Neural cell (in vitro differentiated cells): ENCODE measurements at regions not wholly inside any gene's neighbourhood (a gene's known extent, or its start where the extent isn't known, plus 50 kb on each side); places are given as distances from the start of the nearest gene placed in this dataset.

Experiments used
- H2AFZ ChIP-seq: fragments of 200-600, 300-800 bp; sonication (generic), shearing (Covaris generic); 2 replicates; pipeline ENCODE4 v1.6.0; 2014; ENCODE audit warnings: low read depth, mild to moderate bottlenecking, antibody characterized with exemption, low read length, moderate library complexity
- H3F3A ChIP-seq: fragments of 200-600 bp; shearing (Covaris generic); 2 replicates; pipeline ENCODE4 v1.6.1; 2016; ENCODE audit warnings: mild to moderate bottlenecking, moderate library complexity, mixed read lengths, antibody characterized with exemption, low read length; ENCODE audit not compliant: insufficient read depth, poor library complexity, severe bottlenecking
- H3K27ac ChIP-seq: fragments of 200-600, 300-800 bp; sonication (generic), shearing (Covaris generic); 2 replicates; pipeline ENCODE4 v1.5.1; 2014; ENCODE audit warnings: mild to moderate bottlenecking, low read length, moderate library complexity
- H3K27me3 ChIP-seq: fragments of 300-800, 200-600 bp; sonication (generic), shearing (Covaris generic); 2 replicates; pipeline ENCODE4 v1.6.0; 2014; ENCODE audit warnings: mild to moderate bottlenecking, low read depth, low read length, moderate library complexity; ENCODE audit not compliant: insufficient read depth
- H3K36me3 ChIP-seq: fragments of 300-800, 200-600 bp; sonication (generic), shearing (Covaris generic); 2 replicates; pipeline ENCODE4 v1.5.1; 2014; ENCODE audit warnings: mild to moderate bottlenecking, antibody characterized with exemption, low read length, moderate library complexity; ENCODE audit not compliant: insufficient read depth
- H3K4me2 ChIP-seq: fragments of 300-800, 200-600 bp; sonication (generic), shearing (Covaris generic); 2 replicates; pipeline ENCODE4 v1.6.0; 2014; ENCODE audit warnings: mild to moderate bottlenecking, low read length
- H3K4me3 ChIP-seq: fragments of 300-800, 200-600 bp; sonication (generic), shearing (Covaris generic); 2 replicates; pipeline ENCODE4 v1.5.1; 2014; ENCODE audit warnings: mild to moderate bottlenecking, low read length, moderate library complexity
- H3K79me2 ChIP-seq: fragments of 200-600 bp; shearing (Covaris generic); replicated peaks from 2 replicates; pipeline ENCODE4 v1.6.0; 2014; ENCODE audit warnings: mild to moderate bottlenecking, low read length, moderate library complexity; ENCODE audit not compliant: insufficient read depth
- H3K9ac ChIP-seq: fragments of 300-800, 200-600 bp; sonication (generic), shearing (Covaris generic); 2 replicates; pipeline ENCODE4 v1.6.1; 2016; ENCODE audit warnings: mild to moderate bottlenecking, low read length, mixed read lengths
- H3K9me2 ChIP-seq: fragments of 200-600 bp; shearing (Covaris generic); 2 replicates; pipeline ENCODE4 v1.6.1; 2016; ENCODE audit warnings: mild to moderate bottlenecking, low read length, mixed read lengths; ENCODE audit not compliant: insufficient read depth
- H3K9me3 ChIP-seq: fragments of 200-600, 300-800 bp; sonication (generic), shearing (Covaris generic); 2 replicates; pipeline ENCODE4 v1.6.1; 2016; ENCODE audit warnings: mild to moderate bottlenecking, mixed run types, low read length, moderate library complexity, mixed read lengths
- H4K20me1 ChIP-seq: fragments of 200-600 bp; shearing (Covaris generic); 2 replicates; pipeline ENCODE4 v1.6.1; 2016; ENCODE audit warnings: mild to moderate bottlenecking, mixed run types; ENCODE audit not compliant: insufficient read depth
- EP300 ChIP-seq: fragments of 450-650 bp; conservative IDR thresholded peaks from 2 replicates; pipeline ENCODE4 v1.6.1; 2014; ENCODE audit warnings: antibody characterized with exemption, mild to moderate bottlenecking, moderate library complexity; ENCODE audit not compliant: poor library complexity, severe bottlenecking
- EZH2 ChIP-seq: fragments of 200-600, 300-800 bp; shearing (Covaris generic), sonication (generic); IDR thresholded peaks from 2 replicates; pipeline ENCODE4 v1.6.1; 2014; ENCODE audit warnings: antibody characterized with exemption, low read length, borderline replicate concordance, mild to moderate bottlenecking; ENCODE audit not compliant: insufficient read depth, poor library complexity, severe bottlenecking
- MXI1 ChIP-seq: fragments of 450-650 bp; conservative IDR thresholded peaks from 2 replicates; pipeline ENCODE4 v1.6.1; 2014; ENCODE audit warnings: antibody characterized with exemption, mild to moderate bottlenecking; ENCODE audit not compliant: poor library complexity, severe bottlenecking
- POLR2AphosphoS5 ChIP-seq: IDR thresholded peaks from 2 replicates; pipeline ENCODE4 v1.6.1; 2012
- RAD21 ChIP-seq: fragments of 450-650 bp; conservative IDR thresholded peaks from 2 replicates; pipeline ENCODE4 v1.6.1; 2014; ENCODE audit warnings: antibody characterized with exemption, mild to moderate bottlenecking, moderate library complexity
- SMC3 ChIP-seq: fragments of 450-650 bp; conservative IDR thresholded peaks from 2 replicates; pipeline ENCODE4 v1.6.1; 2014; ENCODE audit warnings: antibody characterized with exemption, mild to moderate bottlenecking, moderate library complexity; ENCODE audit not compliant: poor library complexity
- TAF1 ChIP-seq: IDR thresholded peaks from 2 replicates; pipeline ENCODE4 v1.6.1; 2012; ENCODE audit warnings: low read depth
- TF ChIP-seq, protein P1 (sequence below): IDR thresholded peaks from 2 replicates; pipeline ENCODE4 v1.6.1; 2012; ENCODE audit warnings: borderline replicate concordance
- TF ChIP-seq, protein P2 (sequence below): fragments of 450-650 bp; IDR thresholded peaks from 2 replicates; pipeline ENCODE4 v1.5.1; 2014; ENCODE audit warnings: antibody characterized with exemption, mild to moderate bottlenecking, moderate library complexity; ENCODE audit not compliant: poor library complexity, severe bottlenecking

DNA sequence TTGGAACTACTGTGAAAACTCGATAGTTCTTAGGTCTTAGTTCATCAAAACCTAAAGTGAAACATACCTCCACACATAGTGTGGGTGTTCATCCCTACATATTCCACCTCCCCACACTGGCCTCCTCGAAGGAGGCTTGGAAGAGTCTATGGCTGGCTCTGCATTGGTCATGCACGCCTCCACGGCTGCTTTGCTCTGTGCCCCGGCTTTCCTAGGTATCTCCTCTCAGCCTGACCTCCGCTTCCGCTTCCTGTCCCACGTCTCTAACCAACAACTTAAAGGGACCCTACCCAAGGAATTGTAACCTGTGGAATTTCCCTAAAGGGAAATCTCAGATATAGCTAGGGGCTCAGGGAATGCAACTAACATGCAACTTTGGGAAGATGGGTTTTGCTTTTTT, 79.7 kb upstream of the MBNL2 start:
- Histone ChIP-seq H3K9me3 (no peaks in the 10 kb centered on the region), H3K27ac (no peak overlapping the region), H3K27me3 (no peaks in the 10 kb centered on the region), H3F3A (no peaks in the 10 kb centered on the region), H3K9me2 (no peaks in the 10 kb centered on the region), H3K4me3 (no peak overlapping the region), H3K4me2 (no peak overlapping the region), H4K20me1 (no peaks in the 10 kb centered on the region), H3K79me2 (no peaks in the 10 kb centered on the region), H2AFZ (no peak overlapping the region), H3K9ac (no peak overlapping the region), H3K36me3 (no peaks in the 10 kb centered on the region)
- TF ChIP-seq RAD21 (no peak), POLR2AphosphoS5 (no peak), MXI1 (no peak), EP300 (no peak), TAF1 (no peak), SMC3 (no peak), EZH2 (no peak)
- TF ChIP-seq, protein P1, sequence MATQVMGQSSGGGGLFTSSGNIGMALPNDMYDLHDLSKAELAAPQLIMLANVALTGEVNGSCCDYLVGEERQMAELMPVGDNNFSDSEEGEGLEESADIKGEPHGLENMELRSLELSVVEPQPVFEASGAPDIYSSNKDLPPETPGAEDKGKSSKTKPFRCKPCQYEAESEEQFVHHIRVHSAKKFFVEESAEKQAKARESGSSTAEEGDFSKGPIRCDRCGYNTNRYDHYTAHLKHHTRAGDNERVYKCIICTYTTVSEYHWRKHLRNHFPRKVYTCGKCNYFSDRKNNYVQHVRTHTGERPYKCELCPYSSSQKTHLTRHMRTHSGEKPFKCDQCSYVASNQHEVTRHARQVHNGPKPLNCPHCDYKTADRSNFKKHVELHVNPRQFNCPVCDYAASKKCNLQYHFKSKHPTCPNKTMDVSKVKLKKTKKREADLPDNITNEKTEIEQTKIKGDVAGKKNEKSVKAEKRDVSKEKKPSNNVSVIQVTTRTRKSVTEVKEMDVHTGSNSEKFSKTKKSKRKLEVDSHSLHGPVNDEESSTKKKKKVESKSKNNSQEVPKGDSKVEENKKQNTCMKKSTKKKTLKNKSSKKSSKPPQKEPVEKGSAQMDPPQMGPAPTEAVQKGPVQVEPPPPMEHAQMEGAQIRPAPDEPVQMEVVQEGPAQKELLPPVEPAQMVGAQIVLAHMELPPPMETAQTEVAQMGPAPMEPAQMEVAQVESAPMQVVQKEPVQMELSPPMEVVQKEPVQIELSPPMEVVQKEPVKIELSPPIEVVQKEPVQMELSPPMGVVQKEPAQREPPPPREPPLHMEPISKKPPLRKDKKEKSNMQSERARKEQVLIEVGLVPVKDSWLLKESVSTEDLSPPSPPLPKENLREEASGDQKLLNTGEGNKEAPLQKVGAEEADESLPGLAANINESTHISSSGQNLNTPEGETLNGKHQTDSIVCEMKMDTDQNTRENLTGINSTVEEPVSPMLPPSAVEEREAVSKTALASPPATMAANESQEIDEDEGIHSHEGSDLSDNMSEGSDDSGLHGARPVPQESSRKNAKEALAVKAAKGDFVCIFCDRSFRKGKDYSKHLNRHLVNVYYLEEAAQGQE: no peak
- TF ChIP-seq, protein P2, sequence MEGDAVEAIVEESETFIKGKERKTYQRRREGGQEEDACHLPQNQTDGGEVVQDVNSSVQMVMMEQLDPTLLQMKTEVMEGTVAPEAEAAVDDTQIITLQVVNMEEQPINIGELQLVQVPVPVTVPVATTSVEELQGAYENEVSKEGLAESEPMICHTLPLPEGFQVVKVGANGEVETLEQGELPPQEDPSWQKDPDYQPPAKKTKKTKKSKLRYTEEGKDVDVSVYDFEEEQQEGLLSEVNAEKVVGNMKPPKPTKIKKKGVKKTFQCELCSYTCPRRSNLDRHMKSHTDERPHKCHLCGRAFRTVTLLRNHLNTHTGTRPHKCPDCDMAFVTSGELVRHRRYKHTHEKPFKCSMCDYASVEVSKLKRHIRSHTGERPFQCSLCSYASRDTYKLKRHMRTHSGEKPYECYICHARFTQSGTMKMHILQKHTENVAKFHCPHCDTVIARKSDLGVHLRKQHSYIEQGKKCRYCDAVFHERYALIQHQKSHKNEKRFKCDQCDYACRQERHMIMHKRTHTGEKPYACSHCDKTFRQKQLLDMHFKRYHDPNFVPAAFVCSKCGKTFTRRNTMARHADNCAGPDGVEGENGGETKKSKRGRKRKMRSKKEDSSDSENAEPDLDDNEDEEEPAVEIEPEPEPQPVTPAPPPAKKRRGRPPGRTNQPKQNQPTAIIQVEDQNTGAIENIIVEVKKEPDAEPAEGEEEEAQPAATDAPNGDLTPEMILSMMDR: no peak

DNA sequence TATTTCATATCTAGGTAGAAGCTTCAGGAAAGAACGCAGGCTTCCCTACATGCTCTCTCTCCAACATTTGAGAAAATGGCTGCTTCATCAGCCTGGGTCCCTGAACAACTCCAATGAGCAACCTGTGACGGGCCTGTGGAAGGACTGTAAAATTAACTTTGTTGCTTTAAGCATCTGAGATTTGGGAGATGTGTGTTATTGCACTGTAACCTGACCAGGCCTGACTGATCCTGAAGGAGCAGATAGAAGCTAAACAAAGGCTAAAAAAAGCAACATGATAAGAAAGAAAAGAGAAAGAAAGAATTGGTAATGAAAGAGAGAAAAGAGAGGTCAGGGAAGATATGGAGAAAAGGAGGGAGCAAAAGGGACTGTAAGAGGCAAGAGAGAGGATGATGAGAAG, 77.1 kb upstream of the MBNL2 start:
- H3K27me3 ChIP-seq: no peaks in the 10 kb centered on the region
- no peaks in the 10 kb centered on the region for H3K9me2 ChIP-seq
- no peak overlapping the region for H2AFZ ChIP-seq
- H3F3A ChIP-seq: no peaks in the 10 kb centered on the region
- no peak overlapping the region for H3K9ac ChIP-seq
- TF ChIP-seq MXI1 (no peak), EZH2 (no peak), EP300 (no peak)
- no peak overlapping the region for H3K4me2 ChIP-seq
- no peak overlapping the region for H3K27ac ChIP-seq
- no peak overlapping the region for H3K4me3 ChIP-seq
- no peaks in the 10 kb centered on the region for H4K20me1 ChIP-seq
- H3K9me3 ChIP-seq: no peaks in the 10 kb centered on the region
- no peaks in the 10 kb centered on the region for H3K36me3 ChIP-seq
- H3K79me2 ChIP-seq: no peaks in the 10 kb centered on the region

DNA sequence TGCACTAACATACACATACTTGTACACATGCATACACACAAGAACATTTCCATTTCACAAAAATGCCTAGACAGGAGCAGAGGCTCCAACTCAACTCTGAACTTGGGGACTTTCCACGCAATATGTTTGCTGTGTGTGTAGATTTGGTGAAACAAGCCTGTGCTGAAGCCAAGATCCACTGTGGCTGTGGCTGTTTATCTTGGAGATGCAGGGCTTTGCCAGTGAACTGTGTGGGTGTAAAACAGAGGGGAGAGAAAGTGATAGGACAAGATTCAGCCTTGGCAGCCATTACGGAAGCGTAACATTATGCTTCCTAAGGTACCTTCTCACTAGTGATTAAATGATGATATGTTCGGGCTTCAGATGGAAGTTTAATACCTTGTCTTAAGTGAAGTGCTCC, 73.2 kb upstream of the MBNL2 start:
- Histone ChIP-seq H3K4me2 (no peak overlapping the region), H3K79me2 (no peaks in the 10 kb centered on the region), H3K36me3 (no peaks in the 10 kb centered on the region), H3K9ac (no peak overlapping the region), H3K27me3 (no peaks in the 10 kb centered on the region), H3F3A (no peaks in the 10 kb centered on the region), H3K9me2 (no peaks in the 10 kb centered on the region), H3K4me3 (no peak overlapping the region), H3K27ac (no peak overlapping the region), H3K9me3 (peaks cover 8% of the 10 kb centered on the region), H2AFZ (no peak overlapping the region), H4K20me1 (no peaks in the 10 kb centered on the region)
- TF ChIP-seq RAD21 (no peak), POLR2AphosphoS5 (no peak), TAF1 (no peak), EZH2 (no peak), EP300 (no peak), SMC3 (no peak), MXI1 (no peak)
- TF ChIP-seq, protein P2: no peak
- TF ChIP-seq, protein P1: no peak
